ENCODE measurements at regions not wholly inside any gene's neighbourhood (a gene's known extent, or its start where the extent isn't known, plus 50 kb on each side); places are given as distances from the start of the nearest gene placed in this dataset.

- no peak for DNase-seq
Measured at GRCh38 chr6:19268718-19269117, 568.5 kb upstream of the ID4 start.

GRCh38 chr6:19269341-19269898 lies 567.8 kb upstream of the ID4 start:
- intact Hi-C loops (cut with DNase I) = no loop called here
- 66 to 74% methylated on average over 4 to 5 of the region's 5 CpGs for WGBS, 2 donors
- ATAC-seq = no peak

More at GRCh38 chr6:19268718-19269117, 568.5 kb upstream of the ID4 start:
- TF ChIP-seq CTCF (IDR thresholded peaks at IDR 0.05) (no peak), POLR2A (IDR thresholded peaks at IDR 0.05) (no peak)
- Histone ChIP-seq H3K27ac (peak overlapping the region in 3 of 4 donors; percentile 24 to 57 (median 50)), H3K27me3 (no peaks in the 10 kb centered on the region), H3K4me1 (peaks cover 6% of the 10 kb centered on the region), H3K9me3 (no peaks in the 10 kb centered on the region), H3K36me3 (replicated peaks in 1 of 2; ENCODE audit: insufficient read depth in 1 of 2, low read depth in 2 of 2) (no peaks in the 10 kb centered on the region), H3K4me3 (no peak overlapping the region)
- intact Hi-C loops (cut with DNase I) = no loop called here
- ATAC-seq = no peak

GRCh38 chr6:19270616-19271015 lies 566.6 kb upstream of the ID4 start:
- Histone ChIP-seq H3K27me3 (no peaks in the 10 kb centered on the region), H3K4me3 (no peak overlapping the region), H3K27ac (no peak overlapping the region), H3K4me1 (peaks cover 6% of the 10 kb centered on the region), H3K36me3 (replicated peaks in 1 of 2; ENCODE audit: insufficient read depth in 1 of 2, low read depth in 2 of 2) (no peaks in the 10 kb centered on the region), H3K9me3 (no peaks in the 10 kb centered on the region)
- 69% methylated on average over 7 to 15 of the region's 15 CpGs for WGBS, 2 donors
- TF ChIP-seq POLR2A (IDR thresholded peaks at IDR 0.05) (no peak), CTCF (IDR thresholded peaks at IDR 0.05) (no peak)
- intact Hi-C loops (cut with DNase I) = no loop called here
- no peak for ATAC-seq
- no peak for DNase-seq

More at GRCh38 chr6:19269341-19269898, 567.8 kb upstream of the ID4 start:
- Histone ChIP-seq H3K9me3 (no peaks in the 10 kb centered on the region), H3K27ac (no peak overlapping the region), H3K4me3 (no peak overlapping the region), H3K4me1 (peaks cover 6% of the 10 kb centered on the region), H3K27me3 (no peaks in the 10 kb centered on the region), H3K36me3 (replicated peaks in 1 of 2; ENCODE audit: insufficient read depth in 1 of 2, low read depth in 2 of 2) (no peaks in the 10 kb centered on the region)
- no peak for DNase-seq
- TF ChIP-seq CTCF (IDR thresholded peaks at IDR 0.05) = no peak
- TF ChIP-seq POLR2A (IDR thresholded peaks at IDR 0.05) = no peak

GRCh38 chr6:19279273-19279684 lies 557.9 kb upstream of the ID4 start:
- Histone ChIP-seq H3K9me3 (peaks cover 0 to 5% (median 0%) of the 10 kb centered on the region in 3 donors), H3K27ac (peak overlapping the region in 2 of 4 donors; percentile 1 to 59), H3K36me3 (replicated peaks in 1 of 2; ENCODE audit: insufficient read depth in 1 of 2, low read depth in 2 of 2) (no peaks in the 10 kb centered on the region), H3K4me3 (no peak overlapping the region), H3K4me1 (no peaks in the 10 kb centered on the region), H3K27me3 (no peaks in the 10 kb centered on the region)
- intact Hi-C loops (cut with DNase I) = no loop called here
- DNase-seq (no peak), ATAC-seq (peak; percentile 47)
- TF ChIP-seq POLR2A (IDR thresholded peaks at IDR 0.05) = no peak
- TF ChIP-seq CTCF (IDR thresholded peaks at IDR 0.05) = no peak
- WGBS, 2 donors = 5 to 15% methylated on average over 2 of the region's 2 CpGs

GRCh38 chr6:19287928-19288327 lies 549.2 kb upstream of the ID4 start:
- Histone ChIP-seq H3K27ac (no peak overlapping the region), H3K36me3 (replicated peaks in 1 of 2; ENCODE audit: insufficient read depth in 1 of 2, low read depth in 2 of 2) (no peaks in the 10 kb centered on the region), H3K27me3 (no peaks in the 10 kb centered on the region), H3K9me3 (no peaks in the 10 kb centered on the region), H3K4me1 (peaks cover 3% of the 10 kb centered on the region), H3K4me3 (no peak overlapping the region)
- TF ChIP-seq POLR2A (IDR thresholded peaks at IDR 0.05) (no peak), CTCF (IDR thresholded peaks at IDR 0.05) (no peak)
- no peak for ATAC-seq
- DNase-seq = no peak
- intact Hi-C loops (cut with DNase I) = no loop called here
- 13 to 21% methylated on average over 1 of the region's 1 CpG for WGBS, 2 donors
